ENCODE measurements at regions not wholly inside any gene's neighbourhood (a gene's known extent, or its start where the extent isn't known, plus 50 kb on each side); places are given as distances from the start of the nearest gene placed in this dataset.

GRCh38 chr6:2468601-2468955 lies 223.2 kb upstream of the GMDS start:
- DNase-seq, result no peak
- Histone ChIP-seq H3K9me3 (no peaks in the 10 kb centered on the region), H3K4me1 (ENCODE audit: insufficient read depth) (no peaks in the 10 kb centered on the region), H3K27me3 (no peaks in the 10 kb centered on the region), H3K36me3 (no peaks in the 10 kb centered on the region), H3K27ac (no peak overlapping the region), H3K4me3 (no peak overlapping the region)
- intact Hi-C loops (cut with DNase I), result no loop called here
- no peak for TF ChIP-seq EP300 (IDR thresholded peaks at IDR 0.05)
- no peak for TF ChIP-seq POLR2A (IDR thresholded peaks at IDR 0.05)
- no peak for TF ChIP-seq CTCF (IDR thresholded peaks at IDR 0.05)
- 50 to 64% (median 51%) methylated on average over 4 of the region's 4 CpGs for WGBS, 3 donors

- H3K27me3 ChIP-seq, result no peaks in the 10 kb centered on the region
- 21 to 34% (median 25%) methylated on average over 6 of the region's 6 CpGs for WGBS, 3 donors
- no peak overlapping the region for H3K27ac ChIP-seq
- H3K4me1 ChIP-seq (ENCODE audit: insufficient read depth), result no peaks in the 10 kb centered on the region
- no peaks in the 10 kb centered on the region for H3K36me3 ChIP-seq
- intact Hi-C loops (cut with DNase I), result no loop called here
- H3K9me3 ChIP-seq, result no peaks in the 10 kb centered on the region
- no peak overlapping the region for H3K4me3 ChIP-seq
- DNase-seq, result no peak
- TF ChIP-seq EP300 (IDR thresholded peaks at IDR 0.05) (no peak), POLR2A (IDR thresholded peaks at IDR 0.05) (no peak), CTCF (IDR thresholded peaks at IDR 0.05) (no peak)
Measured at GRCh38 chr6:2467929-2468600, 222.7 kb upstream of the GMDS start.

- 93 to 95% (median 93%) methylated on average over 9 of the region's 9 CpGs for WGBS, 3 donors
- Histone ChIP-seq H3K27me3 (no peaks in the 10 kb centered on the region), H3K4me1 (ENCODE audit: insufficient read depth) (no peaks in the 10 kb centered on the region), H3K36me3 (no peaks in the 10 kb centered on the region), H3K9me3 (no peaks in the 10 kb centered on the region), H3K4me3 (no peak overlapping the region), H3K27ac (no peak overlapping the region)
- no peak for DNase-seq
- TF ChIP-seq POLR2A (IDR thresholded peaks at IDR 0.05), result no peak
- intact Hi-C loops (cut with DNase I), result no loop called here
Measured at GRCh38 chr6:2465336-2465735, 219.9 kb upstream of the GMDS start.

- Histone ChIP-seq H3K27ac (no peak overlapping the region), H3K36me3 (no peaks in the 10 kb centered on the region), H3K9me3 (no peaks in the 10 kb centered on the region), H3K4me1 (ENCODE audit: insufficient read depth) (no peaks in the 10 kb centered on the region), H3K27me3 (no peaks in the 10 kb centered on the region), H3K4me3 (no peak overlapping the region)
- no peak for DNase-seq
- TF ChIP-seq CTCF (IDR thresholded peaks at IDR 0.05), result no peak
- TF ChIP-seq POLR2A (IDR thresholded peaks at IDR 0.05), result no peak
- no peak for TF ChIP-seq EP300 (IDR thresholded peaks at IDR 0.05)
- intact Hi-C loops (cut with DNase I), result no loop called here
- 87 to 95% (median 92%) methylated on average over 5 of the region's 5 CpGs for WGBS, 3 donors
Measured at GRCh38 chr6:2464641-2465040, 219.2 kb upstream of the GMDS start.

- no peak for TF ChIP-seq CTCF (IDR thresholded peaks at IDR 0.05)
- TF ChIP-seq POLR2A (IDR thresholded peaks at IDR 0.05), result no peak
- no peak for TF ChIP-seq EP300 (IDR thresholded peaks at IDR 0.05)
- 92 to 97% (median 93%) methylated on average over 9 to 10 of the region's 10 CpGs for WGBS, 3 donors
- Histone ChIP-seq H3K4me3 (no peak overlapping the region), H3K4me1 (ENCODE audit: insufficient read depth) (no peaks in the 10 kb centered on the region), H3K9me3 (no peaks in the 10 kb centered on the region), H3K27ac (no peak overlapping the region), H3K27me3 (no peaks in the 10 kb centered on the region), H3K36me3 (no peaks in the 10 kb centered on the region)
- intact Hi-C loops (cut with DNase I), result no loop called here
- DNase-seq, result no peak
Measured at GRCh38 chr6:2462831-2463230, 217.4 kb upstream of the GMDS start.
